Activated CD8-positive, alpha-beta memory T cell treated with anti-CD3 and anti-CD28 coated beads, Interleukin-2, amount 10 ng/mL, durations not matched to agents 7 days and 5 days (primary cell): ENCODE measurements at regions not wholly inside any gene's neighbourhood (a gene's known extent, or its start where the extent isn't known, plus 50 kb on each side); places are given as distances from the start of the nearest gene placed in this dataset.

Source experiments
- ATAC-seq: fragments of 150-1000 bp; cut with Tn5 transposase; one replicate; pipeline ENCODE4 v1.10.0; 2021; ENCODE audit warnings: moderate library complexity
- CTCF ChIA-PET: fragments of 350-600 bp; sonication (Branson Sonifier 250); formaldehyde crosslinking; loops from one replicate; lab custom pipeline; 2021; ENCODE audit warnings: antibody characterized with exemption; lab: Charles Lee
- DNase-seq: peaks from one replicate; pipeline ENCODE4 v3.0.0-alpha.2; 2020
- H3K27ac Mint-ChIP-seq: one replicate; pipeline ENCODE4 v1.8.0; 2021; ENCODE audit warnings: mild to moderate bottlenecking, mixed read lengths
- H3K27me3 Mint-ChIP-seq: one replicate; pipeline ENCODE4 v1.8.0; 2021; ENCODE audit warnings: mixed read lengths
- H3K36me3 Mint-ChIP-seq: one replicate; pipeline ENCODE4 v1.8.0; 2021; ENCODE audit warnings: mild to moderate bottlenecking, mixed read lengths
- H3K4me1 Mint-ChIP-seq: one replicate; pipeline ENCODE4 v1.8.0; 2021; ENCODE audit warnings: mixed read lengths
- H3K4me3 Mint-ChIP-seq: one replicate; pipeline ENCODE4 v1.8.0; 2021; ENCODE audit warnings: mild to moderate bottlenecking, moderate library complexity, mixed read lengths
- H3K9me3 Mint-ChIP-seq: one replicate; pipeline ENCODE4 v1.8.0; 2022; ENCODE audit warnings: low read depth, mixed read lengths

- H3K27me3 Mint-ChIP-seq, result peaks cover 19% of the 10 kb centered on the region
- ATAC-seq (no peak), DNase-seq (no peak)
- peaks cover 4% of the 10 kb centered on the region for H3K4me1 Mint-ChIP-seq
- H3K9me3 Mint-ChIP-seq, result no peaks in the 10 kb centered on the region
- H3K4me3 Mint-ChIP-seq, result no peak overlapping the region
- CTCF ChIA-PET, result no interaction called here
- H3K27ac Mint-ChIP-seq, result no peak overlapping the region
- H3K36me3 Mint-ChIP-seq, result no peaks in the 10 kb centered on the region
Measured at GRCh38 chr3:195013411-195014361, 257.3 kb downstream of the XXYLT1 start.

GRCh38 chr3:195015021-195015420, 255.9 kb downstream of the XXYLT1 start:
- Mint-ChIP-seq H3K36me3 (no peaks in the 10 kb centered on the region), H3K27me3 (peaks cover 30% of the 10 kb centered on the region), H3K27ac (no peak overlapping the region), H3K9me3 (no peaks in the 10 kb centered on the region), H3K4me1 (peaks cover 4% of the 10 kb centered on the region), H3K4me3 (no peak overlapping the region)
- no peak for ATAC-seq
- DNase-seq, result no peak
- CTCF ChIA-PET, result no interaction called here

GRCh38 chr3:195017151-195017550, 253.8 kb downstream of the XXYLT1 start:
- Mint-ChIP-seq H3K36me3 (no peaks in the 10 kb centered on the region), H3K27me3 (peaks cover 43% of the 10 kb centered on the region), H3K9me3 (no peaks in the 10 kb centered on the region), H3K27ac (no peak overlapping the region), H3K4me1 (peaks cover 4% of the 10 kb centered on the region), H3K4me3 (no peak overlapping the region)
- CTCF ChIA-PET, result no interaction called here
- DNase-seq, result no peak
- no peak for ATAC-seq
